NT2/D1 (cell line): ENCODE measurements at regions not wholly inside any gene's neighbourhood (a gene's known extent, or its start where the extent isn't known, plus 50 kb on each side); places are given as distances from the start of the nearest gene placed in this dataset.

Experiments used
- YY1 ChIP-seq: IDR thresholded peaks from 2 replicates; pipeline ENCODE4 v1.6.1; 2011; ENCODE audit not compliant: insufficient read length, insufficient read depth
- ZNF274 ChIP-seq: IDR thresholded peaks from 2 replicates; pipeline ENCODE4 v1.6.1; 2011; ENCODE audit warnings: mild to moderate bottlenecking, low read depth, low read length

DNA sequence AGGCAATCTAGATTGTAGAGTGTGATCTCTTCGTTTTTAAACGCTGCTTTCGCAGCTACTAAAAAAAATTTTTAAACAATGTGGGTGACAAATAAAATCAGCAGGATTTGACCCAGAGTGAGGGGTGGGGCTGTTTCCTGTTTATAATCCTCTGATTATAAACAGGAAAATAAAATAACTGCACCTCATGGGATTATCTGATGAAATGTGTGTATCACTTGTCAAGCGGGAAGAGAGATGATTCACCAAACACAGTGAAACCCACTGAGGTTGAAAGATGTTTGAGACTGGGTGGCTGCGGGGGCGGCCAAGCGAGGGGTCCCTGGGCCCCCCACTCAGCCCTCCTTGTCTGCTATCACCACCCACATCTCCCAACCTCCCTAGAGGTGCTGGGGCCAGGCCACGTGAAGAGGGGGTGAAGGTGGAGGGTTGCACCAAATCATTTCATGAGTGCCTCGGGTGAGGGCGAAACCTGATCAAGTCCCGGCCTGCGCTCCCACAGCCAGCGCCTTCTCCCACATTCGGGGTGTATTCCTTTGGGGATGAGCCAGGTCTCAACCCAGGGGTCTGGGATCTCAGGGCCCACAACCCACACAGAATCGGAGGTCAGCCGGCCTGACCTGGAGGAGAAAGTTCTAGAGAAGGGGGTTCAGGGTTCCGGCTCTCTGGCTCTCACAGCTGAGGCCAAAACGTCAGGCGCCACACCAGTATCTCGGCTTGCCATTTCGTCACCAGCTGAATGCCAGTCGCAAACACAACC lies 212.5 kb downstream of the BMP7 start:
- TF ChIP-seq YY1, result no peak
- no peak for TF ChIP-seq ZNF274
